Endothelial cell of umbilical vein (primary cell): ENCODE measurements at regions not wholly inside any gene's neighbourhood (a gene's known extent, or its start where the extent isn't known, plus 50 kb on each side); places are given as distances from the start of the nearest gene placed in this dataset.

Source experiments
- BruUV-seq: library from RNA; stranded (reverse); fragments of 400-500 nt; replicated peaks from 2 replicates; lab custom pipeline; 2021; lab: Mats Ljungman, UMichigan
- CTCF ChIA-PET: fragments of 300-600, 350-600 bp; sonication (Branson Sonifier 250); formaldehyde crosslinking; loops from one replicate; lab custom pipeline; 2021; ENCODE audit warnings: antibody characterized with exemption, inconsistent platforms; lab: Charles Lee
- POLR2A ChIA-PET: fragments of 300-600, 350-600 bp; sonication (Branson Sonifier 250); formaldehyde crosslinking; loops from one replicate; lab custom pipeline; 2021; ENCODE audit warnings: antibody characterized with exemption, inconsistent platforms; lab: Charles Lee
- DNase-seq: peaks from one replicate; pipeline ENCODE4 v3.0.0-alpha.2; 2011; ENCODE audit warnings: low read depth, low spot score
- FAIRE-seq: peaks from 2 replicates; lab custom pipeline; 2011; peaks lifted over from hg19 to GRCh38; lab: Jason Lieb, UNC
- H2AFZ ChIP-seq: 2 replicates; pipeline ENCODE4 v1.6.0; 2012; ENCODE audit warnings: low read depth, low read length, control low read depth, inconsistent platforms
- H3K27ac ChIP-seq: 2 replicates; pipeline ENCODE4 v1.5.1; 2011; ENCODE audit warnings: low read depth, mild to moderate bottlenecking, control low read depth, low read length, moderate library complexity; ENCODE audit not compliant: insufficient read depth
- H3K27me3 ChIP-seq, 2 experiments: 2 replicates each; pipeline versions ENCODE4 v1.6.0 to v1.6.1; 2011; ENCODE audit warnings: low read length in 2 of 2, mixed read lengths in 1 of 2; ENCODE audit not compliant: control insufficient read depth in 2 of 2, insufficient read depth in 2 of 2
- H3K36me3 ChIP-seq, 2 experiments: 2 replicates in 1 of 2; 3 replicates in 1 of 2; pipeline ENCODE4 v1.5.1; 2011; ENCODE audit warnings: low read length in 2 of 2, mild to moderate bottlenecking in 1 of 2, moderate library complexity in 1 of 2; ENCODE audit not compliant: control insufficient read depth in 2 of 2, insufficient read depth in 2 of 2; ENCODE audit errors: extremely low read depth in 1 of 2
- H3K4me1 ChIP-seq: 3 replicates; pipeline ENCODE4 v1.5.1; 2011; ENCODE audit warnings: mild to moderate bottlenecking, low read length; ENCODE audit not compliant: control insufficient read depth, insufficient read depth; ENCODE audit errors: extremely low read depth
- H3K4me2 ChIP-seq: 2 replicates; pipeline ENCODE4 v1.6.1; 2011; ENCODE audit warnings: low read length, control low read depth, mixed read lengths; ENCODE audit not compliant: insufficient read depth
- H3K4me3 ChIP-seq, 3 experiments: fragments of 200-600 bp in 1 of 3; sonication (generic), shearing (Covaris generic) in 1 of 3; replicated peaks in 1 of 3; 2 replicates each; pipeline ENCODE4 v1.5.1; 2011 to 2016; ENCODE audit warnings: control low read depth in 3 of 3, low read length in 3 of 3, mild to moderate bottlenecking in 2 of 3, inconsistent platforms in 1 of 3, low read depth in 1 of 3, moderate library complexity in 1 of 3; ENCODE audit not compliant: insufficient read depth in 1 of 3
- H3K79me2 ChIP-seq: 2 replicates; pipeline ENCODE4 v1.6.0; 2012; ENCODE audit warnings: low read length, inconsistent platforms; ENCODE audit not compliant: control insufficient read depth, insufficient read depth
- H3K9ac ChIP-seq: replicated peaks from 2 replicates; pipeline ENCODE3; 2011; ENCODE audit warnings: low read length, control low read depth; ENCODE audit not compliant: insufficient read depth; ENCODE audit errors: extremely low read depth
- H3K9me1 ChIP-seq: replicated peaks from 3 replicates; pipeline ENCODE4 v1.6.0; 2011; ENCODE audit warnings: mild to moderate bottlenecking, low read length; ENCODE audit not compliant: control insufficient read depth, insufficient read depth; ENCODE audit errors: extremely low read depth
- H3K9me3 ChIP-seq: replicated peaks from 2 replicates; pipeline ENCODE4 v1.5.1; 2012; ENCODE audit warnings: low read length, inconsistent platforms; ENCODE audit not compliant: control insufficient read depth, insufficient read depth
- H4K20me1 ChIP-seq: replicated peaks from 2 replicates; pipeline ENCODE3; 2011; ENCODE audit warnings: mild to moderate bottlenecking, low read length; ENCODE audit not compliant: control insufficient read depth, insufficient read depth; ENCODE audit errors: extremely low read depth
- CTCF ChIP-seq, 2 donors: IDR thresholded peaks; 1 replicate in 1 of 2; 2 replicates in 1 of 2; pipeline ENCODE4 v1.5.1; 2011; ENCODE audit warnings: low read length in 2 of 2, mild to moderate bottlenecking in 2 of 2, moderate library complexity in 2 of 2, control low read depth in 1 of 2, inconsistent platforms in 1 of 2, low read depth in 1 of 2; ENCODE audit not compliant: insufficient read depth in 1 of 2; ENCODE audit errors: extremely low read depth in 1 of 2
- EZH2 ChIP-seq: IDR thresholded peaks from 2 replicates; pipeline ENCODE4 v1.6.1; 2012; ENCODE audit warnings: borderline replicate concordance, low read depth, mild to moderate bottlenecking, moderate library complexity, low read length, inconsistent platforms; ENCODE audit not compliant: severe bottlenecking
- FOS ChIP-seq: IDR thresholded peaks from 2 replicates; pipeline ENCODE4 v1.6.1; 2011; ENCODE audit warnings: mild to moderate bottlenecking, low read length, moderate library complexity, borderline replicate concordance; ENCODE audit not compliant: insufficient read depth
- GATA2 ChIP-seq: IDR thresholded peaks from 2 replicates; pipeline ENCODE4 v1.7.0; 2011; ENCODE audit warnings: low read depth, mild to moderate bottlenecking, moderate library complexity, mixed read lengths, low read length; ENCODE audit not compliant: insufficient read length, insufficient read depth
- JUN ChIP-seq: IDR thresholded peaks from 2 replicates; pipeline ENCODE4 v1.6.1; 2011; ENCODE audit warnings: borderline replicate concordance, low read depth; ENCODE audit not compliant: insufficient read length, insufficient read depth
- MYC ChIP-seq: IDR thresholded peaks from one replicate; pipeline ENCODE4 v1.6.1; 2011; ENCODE audit warnings: mild to moderate bottlenecking, low read depth, low read length
- POLR2AphosphoS5 ChIP-seq: IDR thresholded peaks from 2 replicates; pipeline ENCODE4 v1.6.1; 2012; ENCODE audit warnings: low read depth, mild to moderate bottlenecking, control low read depth, low read length, moderate library complexity; ENCODE audit not compliant: insufficient read depth
- dilution Hi-C: fragments of 300-500 bp; cut with MboI; formaldehyde crosslinking; loops from one replicate; pipeline ENCODE4 v1.15.0; 2019; ENCODE audit warnings: low sequenced_read_pairs; ENCODE audit not compliant: extremely low pct_ligation_motif_present
- intact Hi-C: fragments of 100-400 bp; cut with micrococcal nuclease; formaldehyde crosslinking; loops from one replicate; pipeline ENCODE4 v1.10.0; 2022

GRCh38 chr2:22397847-22398246 is 987.1 kb upstream of the KLHL29 start:
- dilution Hi-C loops = no loop called here
- DNase-seq = no peak
- ChIA-PET POLR2A (no interaction called here), CTCF (no interaction called here)
- no peak for TF ChIP-seq FOS
- no peak for TF ChIP-seq MYC
- TF ChIP-seq JUN = no peak
- TF ChIP-seq GATA2 = no peak
- TF ChIP-seq CTCF (IDR thresholded peaks at IDR 0.05; ENCODE audit: extremely low read depth in 1 of 2, insufficient read depth in 1 of 2, low read depth in 1 of 2, low read length in 2 of 2) = no peak
- TF ChIP-seq POLR2AphosphoS5 = no peak
- TF ChIP-seq EZH2 = no peak
- H3K27ac ChIP-seq = no peak overlapping the region
- no peak overlapping the region for H2AFZ ChIP-seq
- H3K4me1 ChIP-seq = no peaks in the 10 kb centered on the region
- H3K27me3 ChIP-seq = no peaks in the 10 kb centered on the region
- H3K79me2 ChIP-seq = no peaks in the 10 kb centered on the region
- H3K4me3 ChIP-seq = no peak overlapping the region
- no peak for FAIRE-seq
- intact Hi-C loops = no loop called here
- H3K9me3 ChIP-seq = peaks cover 5% of the 10 kb centered on the region
- H4K20me1 ChIP-seq = no peaks in the 10 kb centered on the region
- BruUV-seq = no TSS peak
- H3K36me3 ChIP-seq = no peaks in the 10 kb centered on the region
- no peaks in the 10 kb centered on the region for H3K9me1 ChIP-seq
- no peak overlapping the region for H3K4me2 ChIP-seq
- H3K9ac ChIP-seq = no peak overlapping the region
